ENCODE measurements at regions not wholly inside any gene's neighbourhood (a gene's known extent, or its start where the extent isn't known, plus 50 kb on each side); places are given as distances from the start of the nearest gene placed in this dataset.
A peak's percentile ranks its signal among the peaks of the same experiment; 100 is the strongest.

DNA sequence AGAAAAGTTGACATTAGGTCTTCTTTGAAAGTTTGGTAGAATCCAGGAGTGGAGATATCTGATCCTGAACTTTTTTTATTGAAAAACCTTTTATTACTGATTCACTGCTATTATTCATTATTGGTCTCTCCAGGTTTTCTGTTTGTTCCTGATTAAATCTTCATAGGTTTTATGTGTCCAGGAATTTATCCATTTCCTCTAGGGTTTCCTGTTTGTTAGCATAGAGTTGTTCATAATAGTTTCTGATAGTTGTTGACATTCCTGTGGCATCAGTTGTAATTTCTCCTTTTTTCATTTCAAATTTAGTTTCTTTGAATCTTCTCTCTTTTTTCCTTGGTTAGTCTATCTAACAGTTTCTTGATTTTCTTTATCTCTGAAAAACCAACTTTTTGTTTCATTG lies 370.3 kb downstream of the SLC6A15 start:
- TF ChIP-seq, protein P1, sequence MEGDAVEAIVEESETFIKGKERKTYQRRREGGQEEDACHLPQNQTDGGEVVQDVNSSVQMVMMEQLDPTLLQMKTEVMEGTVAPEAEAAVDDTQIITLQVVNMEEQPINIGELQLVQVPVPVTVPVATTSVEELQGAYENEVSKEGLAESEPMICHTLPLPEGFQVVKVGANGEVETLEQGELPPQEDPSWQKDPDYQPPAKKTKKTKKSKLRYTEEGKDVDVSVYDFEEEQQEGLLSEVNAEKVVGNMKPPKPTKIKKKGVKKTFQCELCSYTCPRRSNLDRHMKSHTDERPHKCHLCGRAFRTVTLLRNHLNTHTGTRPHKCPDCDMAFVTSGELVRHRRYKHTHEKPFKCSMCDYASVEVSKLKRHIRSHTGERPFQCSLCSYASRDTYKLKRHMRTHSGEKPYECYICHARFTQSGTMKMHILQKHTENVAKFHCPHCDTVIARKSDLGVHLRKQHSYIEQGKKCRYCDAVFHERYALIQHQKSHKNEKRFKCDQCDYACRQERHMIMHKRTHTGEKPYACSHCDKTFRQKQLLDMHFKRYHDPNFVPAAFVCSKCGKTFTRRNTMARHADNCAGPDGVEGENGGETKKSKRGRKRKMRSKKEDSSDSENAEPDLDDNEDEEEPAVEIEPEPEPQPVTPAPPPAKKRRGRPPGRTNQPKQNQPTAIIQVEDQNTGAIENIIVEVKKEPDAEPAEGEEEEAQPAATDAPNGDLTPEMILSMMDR (IDR thresholded peaks at IDR 0.05), result no peak
- DNase-seq, result no peak
- Histone ChIP-seq H3K4me1 (ENCODE audit: low read depth) (no peaks in the 10 kb centered on the region), H3K4me3 (no peak overlapping the region), H3K36me3 (ENCODE audit: low read depth) (no peaks in the 10 kb centered on the region), H3K9me3 (no peaks in the 10 kb centered on the region)
- no peak for ATAC-seq
- intact Hi-C loops (cut with DNase I, micrococcal nuclease), result no loop called here

DNA sequence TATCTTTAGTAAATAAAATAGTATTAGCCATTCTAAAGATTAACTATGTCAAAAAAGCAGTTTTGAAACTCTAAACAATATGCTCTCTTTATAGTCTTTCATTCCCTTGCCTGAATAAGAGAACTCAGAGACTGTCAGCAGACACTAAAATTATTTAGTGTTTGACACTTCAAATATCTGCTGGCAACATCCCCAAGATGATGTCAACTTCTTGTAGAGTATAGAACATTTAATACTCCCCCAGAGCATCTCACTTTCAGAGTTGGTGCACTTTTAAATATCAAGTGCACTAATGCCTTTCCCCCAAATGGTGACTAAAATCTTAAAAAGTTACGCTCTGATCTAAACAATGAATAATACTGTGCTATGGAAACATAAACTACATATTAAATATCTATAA lies 374.9 kb downstream of the SLC6A15 start:
- Histone ChIP-seq H3K4me1 (ENCODE audit: low read depth) (no peaks in the 10 kb centered on the region), H3K36me3 (ENCODE audit: low read depth) (no peaks in the 10 kb centered on the region), H3K4me3 (no peak overlapping the region), H3K9me3 (no peaks in the 10 kb centered on the region)
- TF ChIP-seq, protein P1 (IDR thresholded peaks at IDR 0.05), result no peak
- intact Hi-C loops (cut with DNase I, micrococcal nuclease), result no loop called here
- ATAC-seq, result no peak
- no peak for DNase-seq

DNA sequence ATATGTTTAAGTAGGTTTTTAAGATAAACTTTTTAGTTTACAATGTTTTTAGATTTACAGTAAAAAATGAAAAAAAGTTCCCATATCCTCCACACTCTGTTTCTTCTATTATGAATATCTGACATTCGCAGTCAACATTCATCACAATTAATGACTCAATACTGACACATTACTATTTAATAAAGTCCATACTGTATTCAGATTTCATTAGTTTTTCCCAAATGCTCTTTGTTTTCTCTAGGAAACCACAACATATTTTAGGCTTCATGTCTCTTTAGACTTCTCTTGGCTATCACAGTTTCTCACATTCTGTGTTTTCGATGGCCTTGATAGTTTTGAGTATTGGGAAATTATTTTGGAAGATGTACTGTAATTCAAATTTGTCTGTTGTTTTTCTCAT lies 399.8 kb downstream of the SLC6A15 start:
- ATAC-seq, result no peak
- no peaks in the 10 kb centered on the region for H3K36me3 ChIP-seq (ENCODE audit: low read depth)
- no peak overlapping the region for H3K4me3 ChIP-seq
- intact Hi-C loops (cut with DNase I, micrococcal nuclease), result no loop called here
- H3K9me3 ChIP-seq, result no peaks in the 10 kb centered on the region
- DNase-seq, result no peak
- TF ChIP-seq, protein P1 (IDR thresholded peaks at IDR 0.05), result no peak
- H3K4me1 ChIP-seq (ENCODE audit: low read depth), result no peaks in the 10 kb centered on the region

DNA sequence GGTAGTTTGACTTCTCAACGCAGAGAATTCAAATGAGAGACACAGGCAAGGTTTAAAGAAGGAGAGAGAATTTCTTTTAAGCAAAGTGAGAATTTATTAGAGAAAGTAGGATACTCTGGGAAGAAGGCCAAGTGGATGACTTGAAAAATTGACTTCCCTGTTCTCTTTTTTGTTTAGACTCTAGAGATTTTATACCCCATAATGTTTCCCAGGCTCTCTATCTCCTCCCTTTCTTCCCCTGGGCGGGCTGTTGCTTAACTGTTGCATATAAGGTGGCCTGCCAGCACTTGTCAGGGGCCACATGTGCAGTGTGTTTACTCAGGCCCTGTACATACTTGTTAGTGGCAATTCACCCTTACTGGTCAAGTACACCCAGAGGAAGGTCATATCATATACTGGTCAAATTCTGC lies 403.7 kb downstream of the SLC6A15 start:
- Histone ChIP-seq H3K9me3 (no peaks in the 10 kb centered on the region), H3K4me3 (no peak overlapping the region), H3K36me3 (ENCODE audit: low read depth) (no peaks in the 10 kb centered on the region), H3K4me1 (ENCODE audit: low read depth) (no peaks in the 10 kb centered on the region)
- peak; percentile 45 for ATAC-seq
- no peak for DNase-seq
- intact Hi-C loops (cut with DNase I, micrococcal nuclease), result no loop called here
- TF ChIP-seq, protein P1 (IDR thresholded peaks at IDR 0.05), result no peak

DNA sequence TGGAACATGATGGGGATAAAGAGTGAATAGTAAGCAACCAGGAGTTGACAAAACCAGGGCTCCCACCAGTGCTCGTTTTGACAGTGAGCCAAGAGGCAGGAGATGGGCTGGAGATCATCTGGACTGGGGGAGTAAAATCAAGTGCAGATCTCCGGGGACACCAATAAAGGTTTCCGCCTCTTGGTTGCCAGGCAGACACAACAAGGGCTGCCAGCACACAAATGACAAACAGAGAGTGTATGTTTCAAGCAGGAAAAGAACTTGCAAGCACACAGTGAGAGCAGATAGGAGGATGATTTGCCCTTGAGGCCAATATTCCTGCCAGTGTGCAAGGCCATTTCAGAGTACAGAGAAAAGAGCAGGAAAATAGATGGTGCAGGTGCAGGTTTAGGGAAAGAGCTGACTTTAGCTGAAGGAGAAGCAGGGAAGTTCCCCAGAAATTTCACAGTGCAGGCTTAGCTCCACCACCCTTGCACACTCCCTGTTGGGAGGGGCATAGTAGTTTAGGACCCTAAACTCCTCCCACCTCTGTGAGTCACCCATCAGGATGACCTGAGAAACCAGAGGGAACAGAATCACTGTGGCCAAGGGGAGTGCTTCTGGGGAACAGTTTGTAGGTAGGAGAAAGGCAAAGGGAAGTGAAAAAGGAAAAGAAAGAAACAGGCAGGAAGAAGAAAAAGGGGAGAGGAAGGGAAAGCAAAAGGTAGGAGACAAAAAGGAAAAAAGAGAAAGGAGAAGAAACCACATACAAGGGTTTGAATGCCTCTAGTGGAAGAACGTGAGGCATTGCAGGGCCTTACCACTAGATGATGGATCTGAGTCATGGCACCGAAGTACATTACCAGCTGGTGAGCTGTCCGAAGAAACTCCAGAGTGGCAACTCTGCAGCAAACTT lies 404.4 kb downstream of the SLC6A15 start:
- no peak overlapping the region for H3K4me3 ChIP-seq
- no peaks in the 10 kb centered on the region for H3K4me1 ChIP-seq (ENCODE audit: low read depth)
- peak in 1 of 3 donors; percentile 24 for DNase-seq
- ATAC-seq, result peak; percentile 86
- no peaks in the 10 kb centered on the region for H3K36me3 ChIP-seq (ENCODE audit: low read depth)
- H3K9me3 ChIP-seq, result no peaks in the 10 kb centered on the region
- TF ChIP-seq, protein P1 (IDR thresholded peaks at IDR 0.05), result no peak
- intact Hi-C loops (cut with DNase I, micrococcal nuclease), result no loop called here

Data from mucosa of descending colon (tissue), 3 donors.